ENCODE measurements at regions not wholly inside any gene's neighbourhood (a gene's known extent, or its start where the extent isn't known, plus 50 kb on each side); places are given as distances from the start of the nearest gene placed in this dataset.

GRCh38 chr10:33799944-33800323, 465.5 kb upstream of the NRP1 start:
- no peak for DNase-seq (ENCODE audit: low read depth)
- no peak for TF ChIP-seq CTCF (IDR thresholded peaks at IDR 0.05; ENCODE audit: insufficient read depth, low read depth, low read length, missing control alignments)
- H3K4me3 ChIP-seq (ENCODE audit: low read length) = no peak overlapping the region

- no peak overlapping the region for H3K4me3 ChIP-seq (ENCODE audit: low read length)
- TF ChIP-seq CTCF (IDR thresholded peaks at IDR 0.05; ENCODE audit: insufficient read depth, low read depth, low read length, missing control alignments) = no peak
- no peak for DNase-seq (ENCODE audit: low read depth)
Measured at GRCh38 chr10:33799281-33799943, 464.9 kb upstream of the NRP1 start.

- no peak for DNase-seq (ENCODE audit: low read depth)
- TF ChIP-seq CTCF (IDR thresholded peaks at IDR 0.05; ENCODE audit: insufficient read depth, low read depth, low read length, missing control alignments) = no peak
- no peak overlapping the region for H3K4me3 ChIP-seq (ENCODE audit: low read length)
Measured at GRCh38 chr10:33798754-33799153, 464.3 kb upstream of the NRP1 start.

- TF ChIP-seq CTCF (IDR thresholded peaks at IDR 0.05; ENCODE audit: insufficient read depth, low read depth, low read length, missing control alignments) = no peak
- no peak for DNase-seq (ENCODE audit: low read depth)
- H3K4me3 ChIP-seq (ENCODE audit: low read length) = no peak overlapping the region
Measured at GRCh38 chr10:33796680-33797079, 462.2 kb upstream of the NRP1 start.

- no peak for TF ChIP-seq CTCF (IDR thresholded peaks at IDR 0.05; ENCODE audit: insufficient read depth, low read depth, low read length, missing control alignments)
- H3K4me3 ChIP-seq (ENCODE audit: low read length) = no peak overlapping the region
- no peak for DNase-seq (ENCODE audit: low read depth)
Measured at GRCh38 chr10:33795529-33795928, 461.1 kb upstream of the NRP1 start.

DNA sequence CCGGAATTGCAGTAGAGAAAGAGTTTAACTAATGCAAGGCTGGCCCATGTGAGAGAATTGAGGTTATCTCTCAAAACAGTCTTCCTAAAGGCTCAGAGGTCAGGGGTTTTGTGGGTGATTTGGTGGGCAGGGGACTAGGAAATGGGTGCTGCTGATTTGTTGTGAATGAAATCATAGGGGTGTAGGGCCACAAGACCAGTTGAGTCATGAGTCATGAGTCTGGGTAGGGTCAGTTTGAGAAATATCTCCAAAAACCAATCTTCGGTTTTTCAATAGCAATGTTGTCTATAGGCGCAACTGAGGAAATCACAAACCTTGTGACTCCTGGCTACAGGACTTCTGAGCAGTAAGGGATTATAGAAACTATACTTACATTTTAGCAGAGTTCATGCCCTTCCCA, 460.0 kb upstream of the NRP1 start:
- TF ChIP-seq CTCF (IDR thresholded peaks at IDR 0.05; ENCODE audit: insufficient read depth, low read depth, low read length, missing control alignments) = no peak
- DNase-seq (ENCODE audit: low read depth) = no peak
- no peak overlapping the region for H3K4me3 ChIP-seq (ENCODE audit: low read length)

GRCh38 chr10:33793793-33794192, 459.3 kb upstream of the NRP1 start:
- no peak for TF ChIP-seq CTCF (IDR thresholded peaks at IDR 0.05; ENCODE audit: insufficient read depth, low read depth, low read length, missing control alignments)

More at GRCh38 chr10:33793793-33794192, 459.3 kb upstream of the NRP1 start:
- H3K4me3 ChIP-seq (ENCODE audit: low read length) = no peak overlapping the region
- DNase-seq (ENCODE audit: low read depth) = no peak

Measured in epithelial cell of esophagus (primary cell).